GM21786 (cell line): ENCODE measurements at regions not wholly inside any gene's neighbourhood (a gene's known extent, or its start where the extent isn't known, plus 50 kb on each side); places are given as distances from the start of the nearest gene placed in this dataset.
"Not testable (repeated sequence)": the region's sequence is repeated elsewhere in the genome, so short reads cannot be mapped to it uniquely, and the experiment has no call there.

Experiments used
- ATAC-seq: cut with Tn5 transposase; IDR thresholded peaks from one replicate; pipeline ENCODE4 v1.9.1; 2021; ENCODE audit not compliant: unreplicated experiment

GRCh38 chr4:44988011-44988410 is 261.7 kb upstream of the GNPDA2 start:
- ATAC-seq: no peak

GRCh38 chr4:44985938-44986337 is 259.6 kb upstream of the GNPDA2 start:
- ATAC-seq: no peak

- ATAC-seq: no peak
Measured at GRCh38 chr4:44985152-44985551, 258.8 kb upstream of the GNPDA2 start.

- ATAC-seq: no peak
Measured at GRCh38 chr4:44984083-44984482, 257.7 kb upstream of the GNPDA2 start.

GRCh38 chr4:44983083-44983482 is 256.7 kb upstream of the GNPDA2 start:
- no peak for ATAC-seq

- no peak for ATAC-seq
Measured at GRCh38 chr4:44978020-44978419, 251.7 kb upstream of the GNPDA2 start.

GRCh38 chr4:44965435-44966095 is 239.2 kb upstream of the GNPDA2 start:
- ATAC-seq: no peak

- not testable (repeated sequence) for ATAC-seq
Measured at GRCh38 chr4:44964086-44964485, 237.7 kb upstream of the GNPDA2 start.

- no peak for ATAC-seq
Measured at GRCh38 chr4:44961001-44961755, 234.8 kb upstream of the GNPDA2 start.

- ATAC-seq: no peak
Measured at GRCh38 chr4:44931720-44932119, 205.4 kb upstream of the GNPDA2 start.

GRCh38 chr4:44928785-44929184 is 202.4 kb upstream of the GNPDA2 start:
- no peak for ATAC-seq

- ATAC-seq: peak; percentile 49
Measured at GRCh38 chr4:44927399-44928380, 201.3 kb upstream of the GNPDA2 start.

- no peak for ATAC-seq
Measured at GRCh38 chr4:44916411-44916810, 190.1 kb upstream of the GNPDA2 start.

- ATAC-seq: no peak
Measured at GRCh38 chr4:44914748-44915147, 188.4 kb upstream of the GNPDA2 start.

GRCh38 chr4:44914223-44914622 is 187.9 kb upstream of the GNPDA2 start:
- no peak for ATAC-seq

- ATAC-seq: no peak
Measured at GRCh38 chr4:44912980-44913379, 186.6 kb upstream of the GNPDA2 start.

GRCh38 chr4:44908565-44908964 is 182.2 kb upstream of the GNPDA2 start:
- no peak for ATAC-seq

GRCh38 chr4:44872246-44872645 is 145.9 kb upstream of the GNPDA2 start:
- ATAC-seq: no peak

- ATAC-seq: no peak
Measured at GRCh38 chr4:44871133-44871532, 144.8 kb upstream of the GNPDA2 start.

GRCh38 chr4:44869985-44870384 is 143.6 kb upstream of the GNPDA2 start:
- ATAC-seq: no peak

- ATAC-seq: no peak
Measured at GRCh38 chr4:44869222-44869882, 143.0 kb upstream of the GNPDA2 start.
